Transverse colon (tissue), 4 donors: ENCODE measurements at regions not wholly inside any gene's neighbourhood (a gene's known extent, or its start where the extent isn't known, plus 50 kb on each side); places are given as distances from the start of the nearest gene placed in this dataset.

Experiments used
- CTCF ChIP-seq, 5 experiments: fragments of 200-600 bp in 3 of 5; fragments of 450-650 bp in 2 of 5; sonication (generic) in 3 of 5; IDR thresholded peaks; 1 replicate in 2 of 5; 2 replicates in 3 of 5; pipeline ENCODE4 v1.5.1; 2016 to 2017; ENCODE audit warnings: antibody characterized with exemption in 5 of 5, inconsistent platforms in 3 of 5, mild to moderate bottlenecking in 2 of 5, moderate library complexity in 1 of 5
- POLR2AphosphoS5 ChIP-seq, 3 donors: sonication (generic); formaldehyde crosslinking; IDR thresholded peaks; one replicate each; pipeline ENCODE4 v1.6.1; 2016; ENCODE audit warnings: antibody characterized with exemption in 3 of 3

- no peak for TF ChIP-seq CTCF (IDR thresholded peaks at IDR 0.05)
- TF ChIP-seq POLR2AphosphoS5 (IDR thresholded peaks at IDR 0.05): no peak
Measured at GRCh38 chr13:81562598-81562997, 1221.7 kb upstream of the SPRY2 start.
